GM23248 (cell line): ENCODE measurements at regions not wholly inside any gene's neighbourhood (a gene's known extent, or its start where the extent isn't known, plus 50 kb on each side); places are given as distances from the start of the nearest gene placed in this dataset.

ENCODE experiments used
- EZH2 ChIP-seq: fragments of 200-600 bp; sonication (generic); IDR thresholded peaks from 2 replicates; pipeline ENCODE4 v1.6.1; 2018; ENCODE audit warnings: antibody characterized with exemption, mild to moderate bottlenecking; ENCODE audit not compliant: insufficient read depth, poor library complexity, severe bottlenecking
- EZH2phosphoT487 ChIP-seq: fragments of 200-600 bp; sonication (generic); IDR thresholded peaks from 2 replicates; pipeline ENCODE4 v1.6.1; 2018; ENCODE audit warnings: antibody characterized with exemption, moderate library complexity, mild to moderate bottlenecking, low read depth; ENCODE audit not compliant: insufficient read depth

DNA sequence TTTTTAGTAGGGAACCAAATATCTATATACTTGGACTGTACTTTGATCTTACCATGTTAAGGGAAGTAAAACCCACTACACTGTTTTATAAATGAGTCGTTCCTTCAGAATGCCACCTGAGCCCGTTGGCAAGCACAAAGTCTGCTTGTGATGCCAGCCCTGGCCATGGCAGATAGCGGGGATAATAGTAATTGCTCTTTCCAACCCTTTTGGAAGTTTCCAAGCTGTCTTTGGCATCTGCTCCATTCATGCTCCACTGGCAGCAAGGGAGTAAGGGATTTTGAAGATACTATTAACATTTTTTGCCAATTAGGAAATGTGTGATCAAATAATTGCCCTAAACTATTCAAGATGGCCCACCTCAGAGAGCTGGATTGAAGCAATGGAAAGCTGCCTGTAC is 689.2 kb upstream of the SLIT2 start:
- no peak for TF ChIP-seq EZH2
- no peak for TF ChIP-seq EZH2phosphoT487
